Left lobe of liver (tissue), 2 donors: ENCODE measurements at regions not wholly inside any gene's neighbourhood (a gene's known extent, or its start where the extent isn't known, plus 50 kb on each side); places are given as distances from the start of the nearest gene placed in this dataset.

Experiments used
- ATAC-seq: fragments of 200-7000 bp; cut with Tn5 transposase; one replicate; pipeline ENCODE4 v1.9.1; 2020; ENCODE audit warnings: mild to moderate bottlenecking, moderate library complexity
- DNase-seq: peaks from one replicate; pipeline ENCODE4 v3.0.0-alpha.2; 2020; ENCODE audit warnings: low spot score
- donor health status: DM: no; HTN: no; CAD: no; lungs with moderate emphysema.
- donor health status: DM: no; HTN: yes; CAD: no.

- no peak for DNase-seq
These were observed 184.7 kb upstream of the PLPP4 start for GRCh38 chr10:120272350-120272749.

GRCh38 chr10:120278069-120278468 is 179.0 kb upstream of the PLPP4 start:
- ATAC-seq (no peak), DNase-seq (no peak)

More at GRCh38 chr10:120272350-120272749, 184.7 kb upstream of the PLPP4 start:
- no peak for ATAC-seq

GRCh38 chr10:120279196-120279595 is 177.8 kb upstream of the PLPP4 start:
- DNase-seq (no peak), ATAC-seq (no peak)

GRCh38 chr10:120282421-120282820 is 174.6 kb upstream of the PLPP4 start:
- no peak for ATAC-seq
- no peak for DNase-seq

GRCh38 chr10:120282846-120283492 is 174.1 kb upstream of the PLPP4 start:
- DNase-seq (no peak), ATAC-seq (no peak)

- ATAC-seq (no peak), DNase-seq (no peak)
These were observed 171.6 kb upstream of the PLPP4 start for GRCh38 chr10:120285408-120285807.

GRCh38 chr10:120286280-120286679 is 170.7 kb upstream of the PLPP4 start:
- ATAC-seq (no peak), DNase-seq (no peak)

- no peak for ATAC-seq
- DNase-seq: no peak
These were observed 156.5 kb upstream of the PLPP4 start for GRCh38 chr10:120300513-120300912.

GRCh38 chr10:120308589-120308988 is 148.4 kb upstream of the PLPP4 start:
- ATAC-seq: no peak
- no peak for DNase-seq

GRCh38 chr10:120313715-120314114 is 143.3 kb upstream of the PLPP4 start:
- no peak for DNase-seq
- ATAC-seq: no peak

GRCh38 chr10:120314442-120314841 is 142.6 kb upstream of the PLPP4 start:
- DNase-seq: no peak
- ATAC-seq: no peak

- ATAC-seq (no peak), DNase-seq (no peak)
These were observed 138.2 kb upstream of the PLPP4 start for GRCh38 chr10:120318862-120319261.

GRCh38 chr10:120327675-120328074 is 129.4 kb upstream of the PLPP4 start:
- ATAC-seq: no peak
- DNase-seq: no peak

GRCh38 chr10:120328647-120329046 is 128.4 kb upstream of the PLPP4 start:
- DNase-seq (no peak), ATAC-seq (no peak)

GRCh38 chr10:120335553-120335952 is 121.5 kb upstream of the PLPP4 start:
- ATAC-seq (no peak), DNase-seq (no peak)

GRCh38 chr10:120336306-120336910 is 120.6 kb upstream of the PLPP4 start:
- DNase-seq: no peak
- ATAC-seq: no peak

GRCh38 chr10:120336911-120337540 is 120.0 kb upstream of the PLPP4 start:
- DNase-seq: peak; percentile 53
- ATAC-seq: peak; percentile 87

- DNase-seq (no peak), ATAC-seq (no peak)
These were observed 114.8 kb upstream of the PLPP4 start for GRCh38 chr10:120342115-120342714.

GRCh38 chr10:120345186-120345585 is 111.8 kb upstream of the PLPP4 start:
- ATAC-seq (no peak), DNase-seq (no peak)

GRCh38 chr10:120347644-120348043 is 109.4 kb upstream of the PLPP4 start:
- ATAC-seq (no peak), DNase-seq (no peak)

GRCh38 chr10:120349069-120349468 is 108.0 kb upstream of the PLPP4 start:
- ATAC-seq (no peak), DNase-seq (no peak)

GRCh38 chr10:120355425-120355824 is 101.6 kb upstream of the PLPP4 start:
- no peak for ATAC-seq

More at GRCh38 chr10:120355425-120355824, 101.6 kb upstream of the PLPP4 start:
- no peak for DNase-seq
